D721Med (cell line): ENCODE measurements at regions not wholly inside any gene's neighbourhood (a gene's known extent, or its start where the extent isn't known, plus 50 kb on each side); places are given as distances from the start of the nearest gene placed in this dataset.

Experiments
- DNase-seq: peaks from one replicate; pipeline ENCODE4 v3.0.0; 2011; ENCODE audit warnings: low spot score; ENCODE audit not compliant: insufficient read length
- FAIRE-seq: peaks from 2 replicates; lab custom pipeline; 2011; peaks lifted over from hg19 to GRCh38; lab: Jason Lieb, UNC
- TF ChIP-seq, protein P1 (sequence below): IDR thresholded peaks from 2 replicates; pipeline ENCODE4 v1.5.1; 2012; ENCODE audit warnings: mild to moderate bottlenecking, control low read depth; ENCODE audit not compliant: insufficient read depth; ENCODE audit errors: missing control alignments

GRCh38 chr6:127641905-127642304 is 64.9 kb downstream of the C6orf58 start:
- DNase-seq, result no peak
- TF ChIP-seq, protein P1, sequence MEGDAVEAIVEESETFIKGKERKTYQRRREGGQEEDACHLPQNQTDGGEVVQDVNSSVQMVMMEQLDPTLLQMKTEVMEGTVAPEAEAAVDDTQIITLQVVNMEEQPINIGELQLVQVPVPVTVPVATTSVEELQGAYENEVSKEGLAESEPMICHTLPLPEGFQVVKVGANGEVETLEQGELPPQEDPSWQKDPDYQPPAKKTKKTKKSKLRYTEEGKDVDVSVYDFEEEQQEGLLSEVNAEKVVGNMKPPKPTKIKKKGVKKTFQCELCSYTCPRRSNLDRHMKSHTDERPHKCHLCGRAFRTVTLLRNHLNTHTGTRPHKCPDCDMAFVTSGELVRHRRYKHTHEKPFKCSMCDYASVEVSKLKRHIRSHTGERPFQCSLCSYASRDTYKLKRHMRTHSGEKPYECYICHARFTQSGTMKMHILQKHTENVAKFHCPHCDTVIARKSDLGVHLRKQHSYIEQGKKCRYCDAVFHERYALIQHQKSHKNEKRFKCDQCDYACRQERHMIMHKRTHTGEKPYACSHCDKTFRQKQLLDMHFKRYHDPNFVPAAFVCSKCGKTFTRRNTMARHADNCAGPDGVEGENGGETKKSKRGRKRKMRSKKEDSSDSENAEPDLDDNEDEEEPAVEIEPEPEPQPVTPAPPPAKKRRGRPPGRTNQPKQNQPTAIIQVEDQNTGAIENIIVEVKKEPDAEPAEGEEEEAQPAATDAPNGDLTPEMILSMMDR, result peak; percentile 81
- peak; percentile 29 for FAIRE-seq
